Uterus (tissue), 2 donors: ENCODE measurements at regions not wholly inside any gene's neighbourhood (a gene's known extent, or its start where the extent isn't known, plus 50 kb on each side); places are given as distances from the start of the nearest gene placed in this dataset.

Source experiments
- POLR2A ChIP-seq, 2 donors: fragments of 450-650 bp; IDR thresholded peaks; one replicate each; pipeline ENCODE4 v1.6.1; 2016; ENCODE audit warnings: antibody characterized with exemption in 2 of 2, mild to moderate bottlenecking in 1 of 2, moderate library complexity in 1 of 2
- TF ChIP-seq, protein P1 (sequence below), 4 experiments: fragments of 200-600 bp in 2 of 4; fragments of 450-650 bp in 2 of 4; sonication (generic) in 2 of 4; IDR thresholded peaks; one replicate each; pipeline ENCODE4 v1.5.1; 2016 to 2019; ENCODE audit warnings: antibody characterized with exemption in 4 of 4, mild to moderate bottlenecking in 2 of 4, moderate library complexity in 1 of 4

DNA sequence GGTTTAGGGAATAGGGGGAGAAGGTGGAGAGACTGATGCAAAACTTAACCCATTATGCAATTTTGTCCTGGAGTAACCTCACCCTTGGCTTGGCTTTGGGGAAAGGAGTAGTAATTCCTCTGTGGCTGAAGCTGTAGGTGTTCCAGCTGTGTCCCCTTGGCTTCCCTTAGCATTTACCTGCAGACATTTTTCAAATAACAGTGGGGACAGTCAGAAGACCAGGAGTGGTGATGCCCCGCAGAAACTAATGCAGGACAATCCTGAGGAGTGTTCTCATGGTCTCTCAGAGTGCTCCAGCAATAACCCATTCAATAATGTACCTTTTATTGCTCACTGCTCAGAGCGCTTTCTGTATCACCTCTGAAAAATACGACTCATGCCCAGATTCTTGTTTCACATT is 282.1 kb downstream of the ZEB1 start:
- TF ChIP-seq, protein P1, sequence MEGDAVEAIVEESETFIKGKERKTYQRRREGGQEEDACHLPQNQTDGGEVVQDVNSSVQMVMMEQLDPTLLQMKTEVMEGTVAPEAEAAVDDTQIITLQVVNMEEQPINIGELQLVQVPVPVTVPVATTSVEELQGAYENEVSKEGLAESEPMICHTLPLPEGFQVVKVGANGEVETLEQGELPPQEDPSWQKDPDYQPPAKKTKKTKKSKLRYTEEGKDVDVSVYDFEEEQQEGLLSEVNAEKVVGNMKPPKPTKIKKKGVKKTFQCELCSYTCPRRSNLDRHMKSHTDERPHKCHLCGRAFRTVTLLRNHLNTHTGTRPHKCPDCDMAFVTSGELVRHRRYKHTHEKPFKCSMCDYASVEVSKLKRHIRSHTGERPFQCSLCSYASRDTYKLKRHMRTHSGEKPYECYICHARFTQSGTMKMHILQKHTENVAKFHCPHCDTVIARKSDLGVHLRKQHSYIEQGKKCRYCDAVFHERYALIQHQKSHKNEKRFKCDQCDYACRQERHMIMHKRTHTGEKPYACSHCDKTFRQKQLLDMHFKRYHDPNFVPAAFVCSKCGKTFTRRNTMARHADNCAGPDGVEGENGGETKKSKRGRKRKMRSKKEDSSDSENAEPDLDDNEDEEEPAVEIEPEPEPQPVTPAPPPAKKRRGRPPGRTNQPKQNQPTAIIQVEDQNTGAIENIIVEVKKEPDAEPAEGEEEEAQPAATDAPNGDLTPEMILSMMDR (IDR thresholded peaks at IDR 0.05), result no peak
- no peak for TF ChIP-seq POLR2A (IDR thresholded peaks at IDR 0.05)
